ENCODE measurements at regions not wholly inside any gene's neighbourhood (a gene's known extent, or its start where the extent isn't known, plus 50 kb on each side); places are given as distances from the start of the nearest gene placed in this dataset.
A peak's percentile ranks its signal among the peaks of the same experiment; 100 is the strongest.

DNA sequence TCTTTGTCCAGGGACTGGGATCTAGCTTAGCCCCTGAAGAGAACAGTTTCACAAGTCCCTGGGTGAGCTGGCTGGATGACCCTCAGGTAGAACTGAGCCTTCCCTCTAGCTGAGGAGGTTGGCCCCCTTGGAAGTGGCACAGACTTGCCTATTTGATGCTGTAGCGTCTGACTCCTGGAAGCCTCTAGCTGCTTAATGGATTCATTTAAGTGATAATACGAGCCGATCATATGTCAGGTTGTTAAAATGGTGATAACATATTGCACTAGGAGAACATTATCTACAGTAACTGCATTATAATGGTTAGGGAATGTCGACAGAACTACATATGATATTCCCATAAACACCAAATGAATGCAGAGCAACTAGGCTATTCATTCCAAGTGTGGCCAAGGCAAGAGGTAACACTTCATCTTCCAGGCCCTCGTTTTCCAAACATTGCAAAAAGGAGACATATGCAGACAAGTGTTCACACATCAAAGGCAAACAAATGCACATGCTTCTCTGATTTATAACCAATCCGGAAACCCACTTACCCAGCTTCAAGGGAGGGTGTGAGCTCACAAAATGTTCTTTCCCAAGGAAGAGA lies 340.1 kb upstream of the PLXNA2 start:
- Histone ChIP-seq H3K4me3 (no peak overlapping the region), H3K36me3 (no peaks in the 10 kb centered on the region), H3K4me1 (no peaks in the 10 kb centered on the region), H3K27ac (no peak overlapping the region), H3K9me3 (no peaks in the 10 kb centered on the region), H3K27me3 (no peaks in the 10 kb centered on the region)
- intact Hi-C loops (cut with DNase I) = no loop called here
- WGBS, 2 donors = 82 to 84% methylated on average over 6 of the region's 6 CpGs
- ATAC-seq = no peak
- TF ChIP-seq, protein P1, sequence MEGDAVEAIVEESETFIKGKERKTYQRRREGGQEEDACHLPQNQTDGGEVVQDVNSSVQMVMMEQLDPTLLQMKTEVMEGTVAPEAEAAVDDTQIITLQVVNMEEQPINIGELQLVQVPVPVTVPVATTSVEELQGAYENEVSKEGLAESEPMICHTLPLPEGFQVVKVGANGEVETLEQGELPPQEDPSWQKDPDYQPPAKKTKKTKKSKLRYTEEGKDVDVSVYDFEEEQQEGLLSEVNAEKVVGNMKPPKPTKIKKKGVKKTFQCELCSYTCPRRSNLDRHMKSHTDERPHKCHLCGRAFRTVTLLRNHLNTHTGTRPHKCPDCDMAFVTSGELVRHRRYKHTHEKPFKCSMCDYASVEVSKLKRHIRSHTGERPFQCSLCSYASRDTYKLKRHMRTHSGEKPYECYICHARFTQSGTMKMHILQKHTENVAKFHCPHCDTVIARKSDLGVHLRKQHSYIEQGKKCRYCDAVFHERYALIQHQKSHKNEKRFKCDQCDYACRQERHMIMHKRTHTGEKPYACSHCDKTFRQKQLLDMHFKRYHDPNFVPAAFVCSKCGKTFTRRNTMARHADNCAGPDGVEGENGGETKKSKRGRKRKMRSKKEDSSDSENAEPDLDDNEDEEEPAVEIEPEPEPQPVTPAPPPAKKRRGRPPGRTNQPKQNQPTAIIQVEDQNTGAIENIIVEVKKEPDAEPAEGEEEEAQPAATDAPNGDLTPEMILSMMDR (IDR thresholded peaks at IDR 0.05) = no peak
- no peak for DNase-seq

DNA sequence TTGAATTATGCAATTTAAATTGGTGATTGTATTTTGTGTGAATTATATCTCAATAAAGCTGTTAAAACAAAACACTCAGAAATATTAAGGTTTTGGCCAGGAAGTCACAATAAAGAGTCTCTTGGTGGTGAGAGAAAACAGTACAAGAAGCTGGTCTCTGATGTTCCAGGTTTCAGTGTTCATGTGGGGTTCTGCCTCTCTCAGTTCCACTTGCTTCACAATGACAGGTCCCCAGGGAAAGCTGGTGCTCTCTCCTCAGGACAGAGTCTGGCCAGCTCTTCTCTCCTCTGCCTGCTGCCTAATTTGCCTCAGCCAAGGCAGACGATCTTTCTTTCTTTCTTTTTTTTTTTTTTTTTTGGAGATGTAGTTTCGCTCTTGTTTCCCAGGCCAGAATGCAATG lies 342.9 kb upstream of the PLXNA2 start:
- Histone ChIP-seq H3K4me1 (no peaks in the 10 kb centered on the region), H3K27ac (no peak overlapping the region), H3K4me3 (no peak overlapping the region), H3K27me3 (no peaks in the 10 kb centered on the region), H3K9me3 (no peaks in the 10 kb centered on the region), H3K36me3 (no peaks in the 10 kb centered on the region)
- TF ChIP-seq, protein P1 (IDR thresholded peaks at IDR 0.05) = no peak
- DNase-seq (no peak), ATAC-seq (no peak)
- WGBS, 2 donors = 67 to 70% methylated on average over 2 of the region's 2 CpGs
- intact Hi-C loops (cut with DNase I) = no loop called here

DNA sequence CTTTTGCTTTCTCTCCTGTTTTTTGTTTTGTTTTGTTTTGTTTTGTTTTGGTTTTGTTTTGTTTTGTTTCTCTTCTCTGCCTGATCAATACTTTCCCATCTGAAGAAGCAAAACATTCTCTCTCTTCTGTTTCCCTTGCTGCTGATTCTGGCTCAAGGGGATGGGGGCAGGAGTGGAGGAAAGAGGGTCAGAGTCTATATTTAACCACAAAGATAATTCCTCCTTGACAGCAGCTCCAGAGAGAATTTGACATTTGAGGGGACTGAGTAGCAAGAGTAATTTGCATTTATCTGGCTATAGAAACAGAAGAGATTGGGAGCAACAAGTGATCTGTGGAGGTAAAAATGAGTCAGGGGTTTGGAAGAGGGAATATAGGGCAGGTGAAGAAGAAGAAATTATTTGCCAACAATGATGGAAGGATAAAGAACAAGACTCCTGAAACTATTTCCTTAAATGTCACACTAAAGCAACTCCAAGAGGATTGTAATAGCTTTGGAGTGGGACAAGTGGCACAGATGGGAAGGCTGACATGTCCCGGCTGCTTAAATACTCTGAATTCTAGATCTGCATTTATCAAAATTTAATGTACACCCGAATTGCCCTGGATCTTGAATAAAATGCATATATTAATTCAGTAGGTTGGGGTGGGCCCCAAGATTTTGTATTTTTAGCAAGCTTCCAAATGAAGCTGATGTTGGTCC lies 349.3 kb upstream of the PLXNA2 start:
- intact Hi-C loops (cut with DNase I) = no loop called here
- H3K4me3 ChIP-seq = no peak overlapping the region
- peak; percentile 49 to 94 (median 76) for ATAC-seq
- 42 to 56% methylated on average over 2 of the region's 2 CpGs for WGBS, 2 donors
- TF ChIP-seq, protein P1 (IDR thresholded peaks at IDR 0.05) = no peak
- H3K27ac ChIP-seq = peak overlapping the region in 6 of 10 donors; percentile 11 to 82 (median 66)
- no peaks in the 10 kb centered on the region for H3K36me3 ChIP-seq
- no peaks in the 10 kb centered on the region for H3K27me3 ChIP-seq
- H3K4me1 ChIP-seq = peaks cover 0 to 18% (median 0%) of the 10 kb centered on the region in 9 donors
- H3K9me3 ChIP-seq = no peaks in the 10 kb centered on the region
- DNase-seq = no peak

DNA sequence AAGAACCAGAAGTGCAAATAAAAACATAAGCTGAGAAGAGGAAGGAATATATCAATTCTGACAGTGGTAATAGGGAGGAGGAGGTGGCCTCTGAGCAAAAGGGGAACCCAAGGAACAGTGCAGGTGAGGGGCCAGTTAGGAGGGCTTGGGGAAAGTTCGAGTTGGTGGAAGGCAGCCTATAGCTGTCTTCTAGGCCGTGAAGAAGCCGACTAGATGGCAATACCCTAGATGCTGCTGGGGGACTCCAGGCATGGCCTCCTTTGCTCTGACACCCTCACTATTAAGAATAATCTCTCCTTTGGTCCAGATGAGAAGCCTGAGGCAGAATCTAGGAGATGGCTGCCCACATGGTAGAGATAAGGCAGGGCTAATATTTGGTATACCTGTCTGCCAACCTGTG lies 351.1 kb upstream of the PLXNA2 start:
- H3K4me3 ChIP-seq = no peak overlapping the region
- no peaks in the 10 kb centered on the region for H3K27me3 ChIP-seq
- no peak overlapping the region for H3K27ac ChIP-seq
- no peak for ATAC-seq
- TF ChIP-seq, protein P1 (IDR thresholded peaks at IDR 0.05) = no peak
- H3K36me3 ChIP-seq = no peaks in the 10 kb centered on the region
- 88% methylated on average over 3 of the region's 3 CpGs for WGBS, 2 donors
- peaks cover 0 to 18% (median 0%) of the 10 kb centered on the region in 9 donors for H3K4me1 ChIP-seq
- H3K9me3 ChIP-seq = no peaks in the 10 kb centered on the region
- intact Hi-C loops (cut with DNase I) = no loop called here
- no peak for DNase-seq

All from heart right ventricle (tissue), 16 donors.